CD4-positive, alpha-beta T cell (primary cell): ENCODE measurements at regions not wholly inside any gene's neighbourhood (a gene's known extent, or its start where the extent isn't known, plus 50 kb on each side); places are given as distances from the start of the nearest gene placed in this dataset.

ENCODE experiments used
- ATAC-seq: fragments of 200-7000 bp; cut with Tn5 transposase; one replicate; pipeline ENCODE4 v1.10.0; 2022; ENCODE audit warnings: mild to moderate bottlenecking; ENCODE audit not compliant: poor library complexity
- CTCF ChIA-PET: fragments of 350-600 bp; sonication (Branson Sonifier 250); formaldehyde crosslinking; loops from one replicate; lab custom pipeline; 2021; ENCODE audit warnings: antibody characterized with exemption, inconsistent platforms; lab: Charles Lee
- POLR2A ChIA-PET: fragments of 350-600 bp; sonication (Branson Sonifier 250); formaldehyde crosslinking; loops from one replicate; lab custom pipeline; 2021; ENCODE audit warnings: antibody characterized with exemption, inconsistent platforms; lab: Charles Lee
- DNase-seq, 14 experiments: peaks; one replicate each; pipeline ENCODE4 v3.0.0-alpha.2; 2013 to 2020; ENCODE audit warnings: mixed read lengths in 2 of 14
- H3K27ac ChIP-seq, 2 donors: one replicate each; pipeline versions ENCODE4 v1.5.1 to v1.7.0; 2013; ENCODE audit warnings: low read length in 2 of 2, low read depth in 1 of 2, mild to moderate bottlenecking in 1 of 2
- H3K27me3 ChIP-seq, 2 experiments: 1 replicate in 1 of 2; 2 replicates in 1 of 2; pipeline versions ENCODE4 v1.6.1 to v1.7.0; 2013; ENCODE audit warnings: low read length in 2 of 2, control low read depth in 1 of 2, mild to moderate bottlenecking in 1 of 2, moderate library complexity in 1 of 2; ENCODE audit not compliant: insufficient read depth in 2 of 2, control insufficient read depth in 1 of 2
- H3K36me3 ChIP-seq: one replicate; pipeline ENCODE4 v1.6.1; 2013; ENCODE audit warnings: low read length, control low read depth; ENCODE audit not compliant: insufficient read depth
- H3K4me1 ChIP-seq: one replicate; pipeline ENCODE4 v1.6.1; 2013; ENCODE audit warnings: low read length, control low read depth; ENCODE audit not compliant: insufficient read depth
- H3K4me3 ChIP-seq: one replicate; pipeline ENCODE4 v1.5.1; 2013; ENCODE audit warnings: mild to moderate bottlenecking, low read length, moderate library complexity
- H3K9me3 ChIP-seq, 2 experiments: 1 replicate in 1 of 2; 2 replicates in 1 of 2; pipeline versions ENCODE4 v1.6.1 to v1.7.0; 2013; ENCODE audit warnings: low read length in 2 of 2, mild to moderate bottlenecking in 2 of 2, control low read depth in 1 of 2, moderate library complexity in 1 of 2; ENCODE audit not compliant: control insufficient read depth in 1 of 2, insufficient read depth in 1 of 2
- H3K27ac Mint-ChIP-seq: one replicate; pipeline ENCODE4 v1.8.0; 2020; ENCODE audit warnings: mixed read lengths
- H3K27me3 Mint-ChIP-seq: one replicate; pipeline ENCODE4 v1.8.0; 2021; ENCODE audit warnings: mixed read lengths
- H3K36me3 Mint-ChIP-seq: one replicate; pipeline ENCODE4 v1.8.0; 2021; ENCODE audit warnings: low read depth, mixed read lengths
- H3K4me1 Mint-ChIP-seq: one replicate; pipeline ENCODE4 v1.8.0; 2021; ENCODE audit warnings: low read depth, mixed read lengths
- H3K4me3 Mint-ChIP-seq: one replicate; pipeline ENCODE4 v1.8.0; 2020; ENCODE audit warnings: mild to moderate bottlenecking, mixed read lengths
- H3K9me3 Mint-ChIP-seq: one replicate; pipeline ENCODE4 v1.8.0; 2020; ENCODE audit warnings: mixed read lengths
- CTCF ChIP-seq: fragments of 200-600 bp; IDR thresholded peaks from one replicate; pipeline ENCODE4 v1.8.0; 2022; ENCODE audit warnings: antibody characterized with exemption, mild to moderate bottlenecking
- intact Hi-C, 2 experiments: fragments of 100-400 bp; cut with DNase I in 1 of 2; cut with micrococcal nuclease in 1 of 2; formaldehyde crosslinking; loops; one replicate each; pipeline versions ENCODE4 v1.15.1 to v1.9.0; 2023 to 2025; cut with DNase I, micrococcal nuclease

GRCh38 chr2:8241317-8241716, 440.5 kb upstream of the ID2 start:
- no peaks in the 10 kb centered on the region for H3K4me1 ChIP-seq
- H3K27me3 Mint-ChIP-seq = peaks cover 9% of the 10 kb centered on the region
- no peak overlapping the region for H3K27ac ChIP-seq
- H3K36me3 Mint-ChIP-seq = no peaks in the 10 kb centered on the region
- DNase-seq (no peak), ATAC-seq (no peak)
- H3K4me1 Mint-ChIP-seq = peaks cover 7% of the 10 kb centered on the region
- no peaks in the 10 kb centered on the region for H3K36me3 ChIP-seq
- ChIA-PET CTCF (no interaction called here), POLR2A (no interaction called here)
- intact Hi-C loops = no loop called here
- H3K27me3 ChIP-seq = no peaks in the 10 kb centered on the region
- H3K9me3 ChIP-seq = peaks cover 11 to 13% of the 10 kb centered on the region in 2 experiments
- no peak overlapping the region for H3K27ac Mint-ChIP-seq
- H3K4me3 ChIP-seq = no peak overlapping the region
- no peak overlapping the region for H3K4me3 Mint-ChIP-seq
- peaks cover 10% of the 10 kb centered on the region for H3K9me3 Mint-ChIP-seq
- TF ChIP-seq CTCF = no peak

- Mint-ChIP-seq H3K9me3 (peaks cover 12% of the 10 kb centered on the region), H3K27ac (no peak overlapping the region), H3K4me3 (no peak overlapping the region), H3K27me3 (no peaks in the 10 kb centered on the region), H3K4me1 (peaks cover 7% of the 10 kb centered on the region), H3K36me3 (no peaks in the 10 kb centered on the region)
- no peak overlapping the region for H3K4me3 ChIP-seq
- H3K27me3 ChIP-seq = no peaks in the 10 kb centered on the region
- POLR2A ChIA-PET = no interaction called here
- peaks cover 11 to 16% of the 10 kb centered on the region in 2 experiments for H3K9me3 ChIP-seq
- H3K27ac ChIP-seq = no peak overlapping the region
- no peak for DNase-seq
- no peaks in the 10 kb centered on the region for H3K4me1 ChIP-seq
- no peaks in the 10 kb centered on the region for H3K36me3 ChIP-seq
- intact Hi-C loops = no loop called here
- TF ChIP-seq CTCF = no peak
- no peak for ATAC-seq
- CTCF ChIA-PET = no interaction called here
Observed at GRCh38 chr2:8242739-8243138, 439.1 kb upstream of the ID2 start.

- Mint-ChIP-seq H3K9me3 (peaks cover 12% of the 10 kb centered on the region), H3K36me3 (no peaks in the 10 kb centered on the region), H3K4me1 (peaks cover 7% of the 10 kb centered on the region), H3K27ac (no peak overlapping the region), H3K4me3 (no peak overlapping the region), H3K27me3 (no peaks in the 10 kb centered on the region)
- Histone ChIP-seq H3K27me3 (no peaks in the 10 kb centered on the region), H3K4me3 (no peak overlapping the region), H3K9me3 (peaks cover 11 to 16% of the 10 kb centered on the region in 2 experiments), H3K4me1 (no peaks in the 10 kb centered on the region), H3K36me3 (no peaks in the 10 kb centered on the region), H3K27ac (no peak overlapping the region)
- no peak for TF ChIP-seq CTCF
- DNase-seq (no peak), ATAC-seq (no peak)
- ChIA-PET CTCF (no interaction called here), POLR2A (no interaction called here)
- intact Hi-C loops = no loop called here
Observed at GRCh38 chr2:8243748-8244400, 438.0 kb upstream of the ID2 start.
